B cell (primary cell): ENCODE measurements at regions not wholly inside any gene's neighbourhood (a gene's known extent, or its start where the extent isn't known, plus 50 kb on each side); places are given as distances from the start of the nearest gene placed in this dataset.

Experiments used
- ATAC-seq: fragments of 200-7000 bp; cut with Tn5 transposase; one replicate; pipeline ENCODE4 v1.10.0; 2021; ENCODE audit warnings: low read depth, mild to moderate bottlenecking, moderate number of reproducible peaks, moderate library complexity
- CTCF ChIA-PET: fragments of 350-600 bp; sonication (Branson Sonifier 250); formaldehyde crosslinking; loops from one replicate; lab custom pipeline; 2021; ENCODE audit warnings: antibody characterized with exemption, inconsistent platforms; lab: Charles Lee
- POLR2A ChIA-PET: fragments of 350-600 bp; sonication (Branson Sonifier 250); formaldehyde crosslinking; loops from one replicate; lab custom pipeline; 2021; ENCODE audit warnings: antibody characterized with exemption; lab: Charles Lee
- DNase-seq: peaks from one replicate; pipeline ENCODE4 v3.0.0; 2013
- H2AFZ ChIP-seq: 2 replicates; pipeline ENCODE4 v1.6.1; 2012; ENCODE audit warnings: mild to moderate bottlenecking, low read depth, low read length; ENCODE audit not compliant: insufficient read depth, poor library complexity, severe bottlenecking
- H3K27ac ChIP-seq, 2 donors: 1 replicate in 1 of 2; 2 replicates in 1 of 2; pipeline ENCODE4 v1.5.1; 2012 to 2013; ENCODE audit warnings: low read length in 2 of 2, mild to moderate bottlenecking in 2 of 2, moderate library complexity in 1 of 2
- H3K27me3 ChIP-seq, 4 experiments: fragments of 200-600 bp in 1 of 4; sonication (generic) in 1 of 4; replicated peaks in 1 of 4; 1 replicate in 2 of 4; 2 replicates in 2 of 4; pipeline versions ENCODE4 v1.6.1 to v1.7.0; 2013 to 2016; ENCODE audit warnings: low read length in 3 of 4, mild to moderate bottlenecking in 2 of 4, mixed read lengths in 1 of 4, moderate library complexity in 1 of 4; ENCODE audit not compliant: insufficient read depth in 4 of 4, control insufficient read depth in 3 of 4; ENCODE audit errors: control extremely low read depth in 1 of 4
- H3K36me3 ChIP-seq, 2 experiments: replicated peaks in 1 of 2; 1 replicate in 1 of 2; 2 replicates in 1 of 2; pipeline versions ENCODE4 v1.6.1 to v1.7.1; 2013; ENCODE audit warnings: low read length in 1 of 2; ENCODE audit not compliant: insufficient read depth in 2 of 2, control insufficient read depth in 1 of 2; ENCODE audit errors: control extremely low read depth in 1 of 2, extremely low read depth in 1 of 2
- H3K4me1 ChIP-seq, 2 donors: fragments of 200-600 bp in 1 of 2; sonication (generic) in 1 of 2; 1 replicate in 1 of 2; 2 replicates in 1 of 2; pipeline versions ENCODE4 v1.5.1 to v1.6.1; 2013 to 2017; ENCODE audit warnings: low read length in 2 of 2; ENCODE audit not compliant: control insufficient read depth in 2 of 2, insufficient read depth in 2 of 2
- H3K4me2 ChIP-seq: replicated peaks from 2 replicates; pipeline ENCODE3; 2012; ENCODE audit warnings: mild to moderate bottlenecking, low read depth, low read length; ENCODE audit not compliant: poor library complexity, severe bottlenecking
- H3K4me3 ChIP-seq, 5 experiments: fragments of 200-600 bp in 1 of 5; sonication (generic) in 1 of 5; 1 replicate in 3 of 5; 2 replicates in 2 of 5; pipeline versions ENCODE4 v1.5.1 to v1.7.0; 2011 to 2016; ENCODE audit warnings: low read length in 4 of 5, mild to moderate bottlenecking in 4 of 5, low read depth in 2 of 5, control low read depth in 1 of 5, moderate library complexity in 1 of 5; ENCODE audit not compliant: insufficient read depth in 1 of 5; ENCODE audit errors: control extremely low read depth in 1 of 5, extremely low read depth in 1 of 5
- H3K79me2 ChIP-seq: fragments of 200-600 bp; sonication (generic); one replicate; pipeline ENCODE4 v1.6.0; 2016; ENCODE audit warnings: low read length; ENCODE audit not compliant: control insufficient read depth, insufficient read depth
- H3K9ac ChIP-seq: fragments of 200-600 bp; sonication (generic); 2 replicates; pipeline ENCODE4 v1.6.1; 2017; ENCODE audit warnings: mild to moderate bottlenecking, low read length, moderate library complexity
- H3K9me3 ChIP-seq, 3 donors: one replicate each; pipeline versions ENCODE4 v1.6.1 to v1.7.1; 2013; ENCODE audit warnings: low read length in 2 of 3; ENCODE audit not compliant: control insufficient read depth in 2 of 3, insufficient read depth in 1 of 3; ENCODE audit errors: control extremely low read depth in 1 of 3
- H4K20me1 ChIP-seq: 2 replicates; pipeline ENCODE4 v1.6.0; 2012; ENCODE audit warnings: mild to moderate bottlenecking, low read length; ENCODE audit not compliant: insufficient read depth, control insufficient read depth, poor library complexity, severe bottlenecking
- H3K27ac Mint-ChIP-seq: one replicate; pipeline ENCODE4 v1.8.0; 2021; ENCODE audit warnings: mixed read lengths
- H3K27me3 Mint-ChIP-seq: one replicate; pipeline ENCODE4 v1.8.0; 2021; ENCODE audit warnings: mixed read lengths
- H3K4me1 Mint-ChIP-seq: one replicate; pipeline ENCODE4 v1.8.0; 2021; ENCODE audit warnings: mixed read lengths
- H3K4me3 Mint-ChIP-seq: one replicate; pipeline ENCODE4 v1.8.0; 2021; ENCODE audit warnings: mixed read lengths
- H3K9me3 Mint-ChIP-seq: one replicate; pipeline ENCODE4 v1.8.0; 2022; ENCODE audit warnings: mixed read lengths; ENCODE audit not compliant: insufficient read depth
- EZH2 ChIP-seq: IDR thresholded peaks from 2 replicates; pipeline ENCODE4 v1.6.1; 2012; ENCODE audit warnings: borderline replicate concordance, low read depth, mild to moderate bottlenecking, moderate library complexity, low read length; ENCODE audit not compliant: insufficient read depth, poor library complexity, severe bottlenecking
- WGBS: methylation state at CpG from one replicate; pipeline ENCODE4 v1.1.5; 2013; ENCODE audit warnings: missing lambda C conversion rate; ENCODE audit not compliant: insufficient coverage; 5-methylcytosine and 5-hydroxymethylcytosine counted together
- intact Hi-C: fragments of 100-400 bp; cut with micrococcal nuclease; formaldehyde crosslinking; loops from one replicate; pipeline ENCODE4 v1.10.0; 2022
- TF ChIP-seq, protein P1 (sequence below): fragments of 200-600 bp; IDR thresholded peaks from one replicate; pipeline ENCODE4 v1.8.0; 2022; ENCODE audit warnings: antibody characterized with exemption, mild to moderate bottlenecking

DNA sequence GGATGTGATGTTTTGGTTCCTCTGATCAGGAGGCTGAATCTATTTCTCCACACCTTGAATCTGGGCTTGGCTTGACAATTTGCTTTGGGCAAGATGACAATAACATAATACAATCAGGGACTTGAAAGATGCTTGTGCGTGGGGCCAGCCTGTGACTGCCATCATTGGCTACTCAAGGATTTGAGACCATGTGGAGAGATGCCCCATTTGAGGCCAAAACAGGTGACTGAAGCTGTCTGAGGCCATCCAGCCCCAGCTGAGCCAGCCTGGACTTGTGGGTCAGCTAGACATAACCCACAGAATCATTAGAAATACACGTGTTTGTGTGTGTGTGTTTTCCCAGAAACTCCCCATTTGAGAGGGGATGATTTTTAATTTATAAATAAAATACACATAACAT is 421.5 kb downstream of the PTPRU start:
- H4K20me1 ChIP-seq: no peaks in the 10 kb centered on the region
- H3K27ac ChIP-seq: no peak overlapping the region
- H3K79me2 ChIP-seq: no peaks in the 10 kb centered on the region
- Mint-ChIP-seq H3K9me3 (peaks cover 5% of the 10 kb centered on the region), H3K27ac (no peak overlapping the region), H3K27me3 (peaks cover 15% of the 10 kb centered on the region), H3K4me3 (no peak overlapping the region), H3K4me1 (no peaks in the 10 kb centered on the region)
- H3K36me3 ChIP-seq: no peaks in the 10 kb centered on the region
- no peak overlapping the region for H2AFZ ChIP-seq
- DNase-seq: no peak
- H3K9ac ChIP-seq: no peak overlapping the region
- no peak overlapping the region for H3K4me3 ChIP-seq
- H3K4me2 ChIP-seq: no peak overlapping the region
- no peaks in the 10 kb centered on the region for H3K27me3 ChIP-seq
- ChIA-PET CTCF (no interaction called here), POLR2A (no interaction called here)
- intact Hi-C loops: no loop called here
- TF ChIP-seq, protein P1, sequence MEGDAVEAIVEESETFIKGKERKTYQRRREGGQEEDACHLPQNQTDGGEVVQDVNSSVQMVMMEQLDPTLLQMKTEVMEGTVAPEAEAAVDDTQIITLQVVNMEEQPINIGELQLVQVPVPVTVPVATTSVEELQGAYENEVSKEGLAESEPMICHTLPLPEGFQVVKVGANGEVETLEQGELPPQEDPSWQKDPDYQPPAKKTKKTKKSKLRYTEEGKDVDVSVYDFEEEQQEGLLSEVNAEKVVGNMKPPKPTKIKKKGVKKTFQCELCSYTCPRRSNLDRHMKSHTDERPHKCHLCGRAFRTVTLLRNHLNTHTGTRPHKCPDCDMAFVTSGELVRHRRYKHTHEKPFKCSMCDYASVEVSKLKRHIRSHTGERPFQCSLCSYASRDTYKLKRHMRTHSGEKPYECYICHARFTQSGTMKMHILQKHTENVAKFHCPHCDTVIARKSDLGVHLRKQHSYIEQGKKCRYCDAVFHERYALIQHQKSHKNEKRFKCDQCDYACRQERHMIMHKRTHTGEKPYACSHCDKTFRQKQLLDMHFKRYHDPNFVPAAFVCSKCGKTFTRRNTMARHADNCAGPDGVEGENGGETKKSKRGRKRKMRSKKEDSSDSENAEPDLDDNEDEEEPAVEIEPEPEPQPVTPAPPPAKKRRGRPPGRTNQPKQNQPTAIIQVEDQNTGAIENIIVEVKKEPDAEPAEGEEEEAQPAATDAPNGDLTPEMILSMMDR: no peak
- no peak for TF ChIP-seq EZH2
- H3K4me1 ChIP-seq: no peaks in the 10 kb centered on the region
- WGBS: 92% methylated on average over 1 of the region's 2 CpGs
- peaks cover 0 to 12% (median 5%) of the 10 kb centered on the region in 3 donors for H3K9me3 ChIP-seq
- no peak for ATAC-seq

- Mint-ChIP-seq H3K27ac (no peak overlapping the region), H3K9me3 (peaks cover 5% of the 10 kb centered on the region), H3K4me3 (no peak overlapping the region), H3K4me1 (no peaks in the 10 kb centered on the region), H3K27me3 (peaks cover 12% of the 10 kb centered on the region)
- 48% methylated on average over 7 of the region's 8 CpGs for WGBS
- DNase-seq (no peak), ATAC-seq (no peak)
- H4K20me1 ChIP-seq: no peaks in the 10 kb centered on the region
- POLR2A ChIA-PET: no interaction called here
- H3K4me2 ChIP-seq: no peak overlapping the region
- no peaks in the 10 kb centered on the region for H3K27me3 ChIP-seq
- H3K4me3 ChIP-seq: no peak overlapping the region
- H2AFZ ChIP-seq: no peak overlapping the region
- H3K27ac ChIP-seq: no peak overlapping the region
- CTCF ChIA-PET: interaction anchor here (0.7 kb wide), 1 partner anchor 8 kb away, joined by 3 read pairs; no protein-coding TSS in a partner anchor
- H3K36me3 ChIP-seq: no peaks in the 10 kb centered on the region
- no peaks in the 10 kb centered on the region for H3K4me1 ChIP-seq
- no peaks in the 10 kb centered on the region for H3K79me2 ChIP-seq
- H3K9me3 ChIP-seq: peaks cover 0 to 7% (median 0%) of the 10 kb centered on the region in 3 donors
- TF ChIP-seq, protein P1: no peak
- TF ChIP-seq EZH2: no peak
- no peak overlapping the region for H3K9ac ChIP-seq
- intact Hi-C loops: no loop called here
Observed at GRCh38 chr1:29655945-29656850, 419.9 kb downstream of the PTPRU start.
